Inflammatory macrophage treated with lipopolysaccharide for 1 hour (primary cell): ENCODE measurements at regions not wholly inside any gene's neighbourhood (a gene's known extent, or its start where the extent isn't known, plus 50 kb on each side); places are given as distances from the start of the nearest gene placed in this dataset.

ENCODE experiments used
- DNase-seq, 2 donors: peaks; one replicate each; pipeline ENCODE4 v3.0.0-alpha.2; 2020 to 2022

- DNase-seq: no peak
Observed at GRCh38 chr9:86795047-86795442, 152.3 kb downstream of the GAS1 start.

GRCh38 chr9:86794391-86795046 lies 152.8 kb downstream of the GAS1 start:
- DNase-seq: no peak

- DNase-seq: no peak
Observed at GRCh38 chr9:86792136-86792535, 155.2 kb downstream of the GAS1 start.

- DNase-seq: no peak
Observed at GRCh38 chr9:86790805-86791204, 156.5 kb downstream of the GAS1 start.

GRCh38 chr9:86788456-86788855 lies 158.8 kb downstream of the GAS1 start:
- peak in 1 of 2 donors; percentile 6 for DNase-seq

GRCh38 chr9:86783884-86784283 lies 163.4 kb downstream of the GAS1 start:
- peak; percentile 58 to 76 for DNase-seq

- DNase-seq: peak in 1 of 2 donors; percentile 1
Observed at GRCh38 chr9:86782831-86783230, 164.5 kb downstream of the GAS1 start.

- no peak for DNase-seq
Observed at GRCh38 chr9:86778761-86779160, 168.5 kb downstream of the GAS1 start.

GRCh38 chr9:86775718-86776117 lies 171.6 kb downstream of the GAS1 start:
- no peak for DNase-seq

- DNase-seq: no peak
Observed at GRCh38 chr9:86774116-86774515, 173.2 kb downstream of the GAS1 start.

GRCh38 chr9:86773422-86773945 lies 173.8 kb downstream of the GAS1 start:
- no peak for DNase-seq

GRCh38 chr9:86772635-86772993 lies 174.7 kb downstream of the GAS1 start:
- DNase-seq: no peak

- DNase-seq: no peak
Observed at GRCh38 chr9:86771941-86772634, 175.2 kb downstream of the GAS1 start.

- DNase-seq: no peak
Observed at GRCh38 chr9:86771420-86771819, 175.9 kb downstream of the GAS1 start.

- DNase-seq: no peak
Observed at GRCh38 chr9:86768709-86769108, 178.6 kb downstream of the GAS1 start.

- DNase-seq: no peak
Observed at GRCh38 chr9:86768020-86768419, 179.3 kb downstream of the GAS1 start.

- DNase-seq: peak in 1 of 2 donors; percentile 1
Observed at GRCh38 chr9:86767373-86767772, 179.9 kb downstream of the GAS1 start.

- DNase-seq: peak; percentile 94 to 97
Observed at GRCh38 chr9:86766912-86767311, 180.4 kb downstream of the GAS1 start.

GRCh38 chr9:86766511-86766910 lies 180.8 kb downstream of the GAS1 start:
- peak in 1 of 2 donors; percentile 90 for DNase-seq

- peak; percentile 40 to 71 for DNase-seq
Observed at GRCh38 chr9:86765746-86766430, 181.4 kb downstream of the GAS1 start.

- DNase-seq: no peak
Observed at GRCh38 chr9:86764671-86765343, 182.5 kb downstream of the GAS1 start.

- peak; percentile 67 to 91 for DNase-seq
Observed at GRCh38 chr9:86764221-86764624, 183.1 kb downstream of the GAS1 start.

GRCh38 chr9:86763791-86764190 lies 183.5 kb downstream of the GAS1 start:
- peak; percentile 71 to 77 for DNase-seq
